Liver (tissue), 8 donors: ENCODE measurements at regions not wholly inside any gene's neighbourhood (a gene's known extent, or its start where the extent isn't known, plus 50 kb on each side); places are given as distances from the start of the nearest gene placed in this dataset.

Experiments
- DNase-seq: peaks from one replicate; pipeline ENCODE4 v3.0.0-alpha.2; 2017; ENCODE audit warnings: low spot score
- H3K27ac ChIP-seq, 2 donors: one replicate each; pipeline ENCODE4 v1.7.0; 2013; ENCODE audit warnings: inconsistent platforms in 2 of 2, low read length in 2 of 2, control low read depth in 1 of 2, low read depth in 1 of 2, mild to moderate bottlenecking in 1 of 2
- H3K27me3 ChIP-seq, 4 donors: one replicate each; pipeline versions ENCODE4 v1.6.1 to v1.7.0; 2013; ENCODE audit warnings: low read length in 3 of 4, inconsistent platforms in 1 of 4, mild to moderate bottlenecking in 1 of 4, moderate library complexity in 1 of 4; ENCODE audit not compliant: control insufficient read depth in 4 of 4, insufficient read depth in 4 of 4
- H3K36me3 ChIP-seq, 4 donors: one replicate each; pipeline versions ENCODE4 v1.6.1 to v1.7.0; 2013; ENCODE audit warnings: low read length in 3 of 4, mild to moderate bottlenecking in 3 of 4, low read depth in 1 of 4, moderate library complexity in 1 of 4; ENCODE audit not compliant: control insufficient read depth in 4 of 4, insufficient read depth in 3 of 4
- H3K4me1 ChIP-seq, 4 donors: one replicate each; pipeline versions ENCODE4 v1.6.1 to v1.7.0; 2013; ENCODE audit warnings: low read length in 3 of 4, mild to moderate bottlenecking in 3 of 4, moderate library complexity in 1 of 4; ENCODE audit not compliant: control insufficient read depth in 4 of 4, insufficient read depth in 4 of 4
- H3K4me3 ChIP-seq, 3 donors: one replicate each; pipeline versions ENCODE4 v1.6.1 to v1.7.0; 2013; ENCODE audit warnings: low read length in 3 of 3, control low read depth in 1 of 3, low read depth in 1 of 3, mild to moderate bottlenecking in 1 of 3
- H3K9ac ChIP-seq, 2 donors: one replicate each; pipeline ENCODE4 v1.7.0; 2013; ENCODE audit warnings: low read length in 2 of 2, mild to moderate bottlenecking in 2 of 2, moderate library complexity in 2 of 2, control low read depth in 1 of 2, low read depth in 1 of 2
- H3K9me3 ChIP-seq, 4 donors: one replicate each; pipeline versions ENCODE4 v1.6.1 to v1.7.0; 2013; ENCODE audit warnings: low read length in 3 of 4; ENCODE audit not compliant: control insufficient read depth in 4 of 4
- CTCF ChIP-seq: fragments of 150-350 bp; IDR thresholded peaks from 2 replicates; pipeline ENCODE4 v1.5.1; 2017; ENCODE audit warnings: improper control_type of control experiment, low read depth, low read length; ENCODE audit not compliant: missing input control
- FOXA2 ChIP-seq: IDR thresholded peaks from 2 replicates; pipeline ENCODE4 v1.6.1; 2016; ENCODE audit warnings: antibody characterized with exemption
- GABPA ChIP-seq, 2 donors: IDR thresholded peaks in 1 of 2; conservative IDR thresholded peaks in 1 of 2; 2 replicates each; pipeline ENCODE4 v1.6.1; 2016; ENCODE audit warnings: antibody characterized with exemption in 2 of 2, mild to moderate bottlenecking in 1 of 2, moderate library complexity in 1 of 2
- HNF4G ChIP-seq: IDR thresholded peaks from 2 replicates; pipeline ENCODE4 v1.6.1; 2016; ENCODE audit warnings: antibody characterized with exemption
- JUND ChIP-seq, 2 donors: IDR thresholded peaks; 2 replicates each; pipeline ENCODE4 v1.6.1; 2016; ENCODE audit warnings: antibody characterized with exemption in 2 of 2
- MAX ChIP-seq: IDR thresholded peaks from 2 replicates; pipeline ENCODE4 v1.6.1; 2016; ENCODE audit warnings: antibody characterized with exemption
- NR2F2 ChIP-seq: IDR thresholded peaks from 2 replicates; pipeline ENCODE4 v1.6.1; 2016; ENCODE audit warnings: antibody characterized with exemption
- REST ChIP-seq: IDR thresholded peaks from 2 replicates; pipeline ENCODE4 v1.6.1; 2016; ENCODE audit warnings: antibody characterized with exemption, mild to moderate bottlenecking
- RXRA ChIP-seq, 2 donors: IDR thresholded peaks; 2 replicates each; pipeline ENCODE4 v1.6.1; 2017 to 2018; ENCODE audit warnings: antibody characterized with exemption in 2 of 2, mild to moderate bottlenecking in 1 of 2
- SP1 ChIP-seq: IDR thresholded peaks from 2 replicates; pipeline ENCODE4 v1.6.1; 2018; ENCODE audit warnings: antibody characterized with exemption, mild to moderate bottlenecking
- TAF1 ChIP-seq: conservative IDR thresholded peaks from 2 replicates; pipeline ENCODE4 v1.6.1; 2016; ENCODE audit warnings: antibody characterized with exemption, mild to moderate bottlenecking
- YY1 ChIP-seq: IDR thresholded peaks from 2 replicates; pipeline ENCODE4 v1.6.1; 2016; ENCODE audit warnings: antibody characterized with exemption, mild to moderate bottlenecking
- WGBS: extraction: QIAGEN DNeasy Blood & Tissue Kit; methylation state at CpG from one replicate; pipeline ENCODE4 v1.1.7; 2013; 5-methylcytosine and 5-hydroxymethylcytosine counted together
- TF ChIP-seq, protein P1 (sequence below): IDR thresholded peaks from 2 replicates; pipeline ENCODE4 v1.6.1; 2016; ENCODE audit warnings: antibody characterized with exemption
- donor health status: healthy.
- donor health status: healthy.
- donor health status: healthy.
- donor health status: healthy.
- donor health status: healthy.

- no peak for TF ChIP-seq TAF1
- TF ChIP-seq REST, result no peak
- TF ChIP-seq RXRA (IDR thresholded peaks at IDR 0.05), result no peak
- no peak for TF ChIP-seq SP1
- TF ChIP-seq JUND (IDR thresholded peaks at IDR 0.05), result no peak
- TF ChIP-seq, protein P1, sequence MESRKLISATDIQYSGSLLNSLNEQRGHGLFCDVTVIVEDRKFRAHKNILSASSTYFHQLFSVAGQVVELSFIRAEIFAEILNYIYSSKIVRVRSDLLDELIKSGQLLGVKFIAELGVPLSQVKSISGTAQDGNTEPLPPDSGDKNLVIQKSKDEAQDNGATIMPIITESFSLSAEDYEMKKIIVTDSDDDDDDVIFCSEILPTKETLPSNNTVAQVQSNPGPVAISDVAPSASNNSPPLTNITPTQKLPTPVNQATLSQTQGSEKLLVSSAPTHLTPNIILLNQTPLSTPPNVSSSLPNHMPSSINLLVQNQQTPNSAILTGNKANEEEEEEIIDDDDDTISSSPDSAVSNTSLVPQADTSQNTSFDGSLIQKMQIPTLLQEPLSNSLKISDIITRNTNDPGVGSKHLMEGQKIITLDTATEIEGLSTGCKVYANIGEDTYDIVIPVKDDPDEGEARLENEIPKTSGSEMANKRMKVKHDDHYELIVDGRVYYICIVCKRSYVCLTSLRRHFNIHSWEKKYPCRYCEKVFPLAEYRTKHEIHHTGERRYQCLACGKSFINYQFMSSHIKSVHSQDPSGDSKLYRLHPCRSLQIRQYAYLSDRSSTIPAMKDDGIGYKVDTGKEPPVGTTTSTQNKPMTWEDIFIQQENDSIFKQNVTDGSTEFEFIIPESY, result no peak
- no peak for TF ChIP-seq YY1
- TF ChIP-seq FOXA2, result no peak
- TF ChIP-seq MAX, result no peak
- no peak for TF ChIP-seq NR2F2
- TF ChIP-seq GABPA (IDR thresholded peaks at IDR 0.05 in 1 of 2, conservative IDR thresholded peaks at IDR 0.05 in 1 of 2), result no peak
- TF ChIP-seq HNF4G, result no peak
- no peak overlapping the region for H3K27ac ChIP-seq
- peaks cover 0 to 5% (median 0%) of the 10 kb centered on the region in 4 donors for H3K27me3 ChIP-seq
- no peak for DNase-seq
- no peaks in the 10 kb centered on the region for H3K36me3 ChIP-seq
- peaks cover 0 to 2% (median 0%) of the 10 kb centered on the region in 4 donors for H3K9me3 ChIP-seq
- H3K9ac ChIP-seq, result no peak overlapping the region
- H3K4me1 ChIP-seq, result no peaks in the 10 kb centered on the region
- no peak overlapping the region for H3K4me3 ChIP-seq
These were observed 422.1 kb downstream of the LRRIQ3 start for GRCh38 chr1:73775896-73776295.

DNA sequence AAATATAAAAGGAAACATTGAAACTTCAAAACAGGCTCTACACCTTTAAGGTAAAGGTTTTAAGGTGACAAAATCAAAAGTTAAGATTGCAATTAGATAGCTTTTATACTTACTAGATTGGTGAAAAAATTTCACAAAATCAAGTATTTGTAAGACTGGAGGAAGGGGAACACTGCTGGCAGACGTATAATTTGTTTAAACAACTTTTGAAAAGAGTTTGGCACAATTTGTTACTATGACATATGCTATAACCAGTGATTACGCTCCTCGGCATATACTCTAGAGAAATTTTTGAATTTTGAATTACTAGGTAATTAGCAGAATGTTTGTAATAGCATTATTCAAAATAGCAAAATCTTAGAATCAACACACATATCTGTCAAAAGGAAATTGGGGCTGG is 425.0 kb downstream of the LRRIQ3 start:
- Histone ChIP-seq H3K27me3 (peaks cover 0 to 4% (median 0%) of the 10 kb centered on the region in 4 donors), H3K4me3 (no peak overlapping the region), H3K27ac (no peak overlapping the region), H3K36me3 (no peaks in the 10 kb centered on the region), H3K4me1 (no peaks in the 10 kb centered on the region), H3K9me3 (no peaks in the 10 kb centered on the region), H3K9ac (no peak overlapping the region)
- TF ChIP-seq RXRA (IDR thresholded peaks at IDR 0.05) (no peak), JUND (IDR thresholded peaks at IDR 0.05) (no peak), CTCF (no peak), TAF1 (no peak), HNF4G (no peak), SP1 (no peak)
- 70% methylated on average over 3 of the region's 3 CpGs for WGBS
- DNase-seq, result no peak
